Ascending aorta (tissue), 2 donors: ENCODE measurements at regions not wholly inside any gene's neighbourhood (a gene's known extent, or its start where the extent isn't known, plus 50 kb on each side); places are given as distances from the start of the nearest gene placed in this dataset.

Experiments used
- DNase-seq, 2 donors: peaks; one replicate each; pipeline ENCODE4 v3.0.0-alpha.2; 2019; ENCODE audit warnings: low spot score in 2 of 2
- H3K27ac ChIP-seq, 2 donors: fragments of 200-600 bp; sonication (generic); one replicate each; pipeline ENCODE4 v1.5.1; 2016 to 2017; ENCODE audit warnings: mild to moderate bottlenecking in 1 of 2
- H3K27me3 ChIP-seq: fragments of 200-600 bp; sonication (generic); one replicate; pipeline ENCODE4 v1.5.1; 2017
- H3K36me3 ChIP-seq, 2 donors: fragments of 200-600 bp; sonication (generic); one replicate each; pipeline ENCODE4 v1.5.1; 2016
- H3K4me1 ChIP-seq, 2 donors: fragments of 200-600 bp; sonication (generic); one replicate each; pipeline ENCODE4 v1.5.1; 2016 to 2017; ENCODE audit warnings: mild to moderate bottlenecking in 1 of 2
- H3K4me3 ChIP-seq, 2 donors: fragments of 200-600 bp; sonication (generic); one replicate each; pipeline ENCODE4 v1.5.1; 2016 to 2017; ENCODE audit warnings: mild to moderate bottlenecking in 1 of 2
- H3K9me3 ChIP-seq, 2 donors: fragments of 200-600 bp; sonication (generic); one replicate each; pipeline ENCODE4 v1.5.1; 2016
- CTCF ChIP-seq, 3 experiments: fragments of 200-600 bp in 2 of 3; fragments of 450-650 bp in 1 of 3; sonication (generic) in 2 of 3; IDR thresholded peaks; one replicate each; pipeline ENCODE4 v1.5.1; 2016 to 2019; ENCODE audit warnings: antibody characterized with exemption in 3 of 3, mild to moderate bottlenecking in 1 of 3, moderate library complexity in 1 of 3
- intact Hi-C: fragments of 100-400 bp; cut with DNase I; formaldehyde crosslinking; loops from one replicate; pipeline ENCODE4 v1.15.1; 2023

- H3K27ac ChIP-seq = no peak overlapping the region
- DNase-seq = no peak
- H3K27me3 ChIP-seq = no peaks in the 10 kb centered on the region
- no peak overlapping the region for H3K4me3 ChIP-seq
- no peaks in the 10 kb centered on the region for H3K9me3 ChIP-seq
- H3K4me1 ChIP-seq = no peaks in the 10 kb centered on the region
- no peak for TF ChIP-seq CTCF (IDR thresholded peaks at IDR 0.05)
- intact Hi-C loops = no loop called here
- H3K36me3 ChIP-seq = no peaks in the 10 kb centered on the region
These were observed 89.6 kb downstream of the DDX1 start for GRCh38 chr2:15681089-15681885.

GRCh38 chr2:15682354-15682753 lies 90.7 kb downstream of the DDX1 start:
- no peak for TF ChIP-seq CTCF (IDR thresholded peaks at IDR 0.05)
- intact Hi-C loops = no loop called here
- no peak for DNase-seq

GRCh38 chr2:15684161-15685039 lies 92.7 kb downstream of the DDX1 start:
- Histone ChIP-seq H3K27ac (no peak overlapping the region), H3K4me1 (no peaks in the 10 kb centered on the region), H3K4me3 (no peak overlapping the region), H3K9me3 (no peaks in the 10 kb centered on the region), H3K36me3 (no peaks in the 10 kb centered on the region), H3K27me3 (no peaks in the 10 kb centered on the region)
- intact Hi-C loops = no loop called here
- TF ChIP-seq CTCF (IDR thresholded peaks at IDR 0.05) = no peak
- no peak for DNase-seq

More at GRCh38 chr2:15682354-15682753, 90.7 kb downstream of the DDX1 start:
- Histone ChIP-seq H3K9me3 (no peaks in the 10 kb centered on the region), H3K36me3 (no peaks in the 10 kb centered on the region), H3K27me3 (no peaks in the 10 kb centered on the region), H3K4me1 (no peaks in the 10 kb centered on the region), H3K27ac (no peak overlapping the region), H3K4me3 (no peak overlapping the region)

GRCh38 chr2:15685143-15685542 lies 93.5 kb downstream of the DDX1 start:
- intact Hi-C loops = no loop called here
- no peak for DNase-seq
- H3K27me3 ChIP-seq = no peaks in the 10 kb centered on the region

GRCh38 chr2:15686643-15687042 lies 95.0 kb downstream of the DDX1 start:
- H3K4me1 ChIP-seq = no peaks in the 10 kb centered on the region
- intact Hi-C loops = no loop called here
- DNase-seq = no peak

More at GRCh38 chr2:15685143-15685542, 93.5 kb downstream of the DDX1 start:
- H3K4me1 ChIP-seq = no peaks in the 10 kb centered on the region
- no peaks in the 10 kb centered on the region for H3K9me3 ChIP-seq
- H3K36me3 ChIP-seq = no peaks in the 10 kb centered on the region
- no peak overlapping the region for H3K27ac ChIP-seq
- no peak for TF ChIP-seq CTCF (IDR thresholded peaks at IDR 0.05)
- no peak overlapping the region for H3K4me3 ChIP-seq

More at GRCh38 chr2:15686643-15687042, 95.0 kb downstream of the DDX1 start:
- Histone ChIP-seq H3K36me3 (no peaks in the 10 kb centered on the region), H3K4me3 (no peak overlapping the region), H3K27ac (no peak overlapping the region), H3K27me3 (no peaks in the 10 kb centered on the region), H3K9me3 (no peaks in the 10 kb centered on the region)
- TF ChIP-seq CTCF (IDR thresholded peaks at IDR 0.05) = no peak
